GM19463 (cell line): ENCODE measurements at regions not wholly inside any gene's neighbourhood (a gene's known extent, or its start where the extent isn't known, plus 50 kb on each side); places are given as distances from the start of the nearest gene placed in this dataset.
"Not testable (repeated sequence)": the region's sequence is repeated elsewhere in the genome, so short reads cannot be mapped to it uniquely, and the experiment has no call there.

ENCODE experiments used
- ATAC-seq: cut with Tn5 transposase; IDR thresholded peaks from one replicate; pipeline ENCODE4 v1.9.1; 2021; ENCODE audit warnings: mild to moderate bottlenecking, moderate library complexity; ENCODE audit not compliant: unreplicated experiment

DNA sequence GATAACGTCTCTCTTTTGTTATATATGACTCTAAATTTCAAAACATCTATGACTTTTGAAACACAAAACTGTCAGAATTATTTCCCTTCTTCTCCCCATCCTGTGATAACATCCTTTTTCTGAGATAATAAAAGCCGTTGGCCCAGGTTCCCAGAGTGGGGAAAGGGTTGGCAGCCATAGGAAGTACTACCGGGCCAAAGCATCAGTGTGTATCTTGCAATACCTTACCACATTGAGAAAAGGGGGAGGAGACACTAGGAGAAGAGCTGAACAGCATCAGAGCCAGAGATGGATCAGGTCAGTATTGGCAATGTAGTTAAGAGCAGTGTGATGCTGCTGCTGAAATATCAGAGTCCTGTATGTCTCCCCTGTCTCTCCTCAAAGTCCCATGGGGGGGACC, 210.0 kb upstream of the PROK2 start:
- ATAC-seq, result no peak

DNA sequence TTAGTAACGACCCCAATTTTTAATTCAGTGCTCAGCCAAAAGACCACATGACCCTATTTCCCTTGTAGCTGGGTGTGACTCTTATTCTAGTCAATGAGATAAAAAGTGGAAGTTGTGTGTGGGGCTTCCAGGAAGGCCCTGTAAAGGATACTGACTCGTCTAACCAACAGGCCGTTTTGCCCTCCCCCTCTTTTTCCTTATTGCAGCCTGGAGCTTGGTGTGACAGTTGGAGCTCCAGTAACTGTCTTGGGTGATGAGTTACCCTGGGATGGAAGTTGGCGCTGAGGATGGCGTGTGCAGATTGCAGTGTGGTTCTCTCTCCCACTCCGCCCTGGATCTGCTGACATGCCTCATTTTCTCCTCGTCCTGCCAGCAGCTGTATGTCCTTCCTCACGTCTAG, 209.3 kb upstream of the PROK2 start:
- ATAC-seq, result no peak

DNA sequence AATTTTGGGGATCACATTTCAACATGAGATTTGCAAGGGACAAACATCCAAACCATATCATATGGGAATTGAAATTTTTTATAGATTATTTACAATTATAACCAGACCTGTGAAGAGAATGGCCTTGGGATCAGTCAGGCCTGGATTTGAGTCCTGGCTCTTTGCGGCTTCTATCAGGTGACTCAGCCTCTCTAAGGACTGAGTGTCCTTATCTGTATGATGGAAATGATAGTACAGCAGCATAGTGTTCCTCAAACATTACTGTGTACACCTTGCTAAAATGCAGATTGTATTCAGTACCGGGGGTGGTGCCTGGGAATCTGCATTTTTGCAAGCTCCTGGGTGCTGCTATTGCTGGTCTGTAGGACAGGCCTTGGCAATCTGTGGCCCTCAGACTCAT, 206.7 kb upstream of the PROK2 start:
- no peak for ATAC-seq

DNA sequence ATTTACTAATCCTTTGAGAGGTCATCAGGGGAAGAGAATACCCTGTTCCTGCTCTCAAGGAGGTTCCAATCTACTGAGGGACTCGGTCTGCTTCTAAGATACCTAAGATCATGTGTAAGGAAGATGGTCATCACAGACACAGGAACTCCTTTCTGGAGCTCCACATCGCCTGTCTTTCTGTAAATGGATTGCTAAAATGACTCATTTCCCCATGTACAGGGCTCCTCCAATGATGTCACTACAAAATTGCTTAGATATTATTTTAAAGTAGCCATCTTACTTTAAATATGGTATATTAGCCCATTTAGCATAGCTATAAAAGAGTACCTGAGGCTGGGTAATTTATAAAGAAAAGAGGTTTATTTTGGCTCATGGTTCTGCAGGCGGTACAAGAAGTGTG, 206.1 kb upstream of the PROK2 start:
- ATAC-seq, result no peak

DNA sequence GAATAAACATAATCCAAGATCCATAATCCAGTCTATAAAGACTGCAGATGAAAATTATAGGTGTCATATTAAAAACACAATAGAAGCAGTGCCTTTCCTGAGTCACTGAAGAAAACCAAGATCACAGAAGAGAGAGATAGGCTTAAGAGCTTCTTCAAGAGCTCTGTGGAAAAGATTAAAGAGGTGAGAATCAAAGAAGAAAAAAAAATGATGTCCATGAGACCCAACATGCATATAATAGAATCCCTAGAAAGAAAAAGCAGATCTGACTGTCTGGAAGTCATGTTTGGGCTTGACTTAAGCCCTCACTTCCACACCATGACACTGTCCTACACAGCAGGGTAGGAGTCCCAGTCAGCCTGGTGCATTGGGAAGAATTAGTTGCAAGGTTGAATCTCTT, 205.6 kb upstream of the PROK2 start:
- ATAC-seq, result no peak

DNA sequence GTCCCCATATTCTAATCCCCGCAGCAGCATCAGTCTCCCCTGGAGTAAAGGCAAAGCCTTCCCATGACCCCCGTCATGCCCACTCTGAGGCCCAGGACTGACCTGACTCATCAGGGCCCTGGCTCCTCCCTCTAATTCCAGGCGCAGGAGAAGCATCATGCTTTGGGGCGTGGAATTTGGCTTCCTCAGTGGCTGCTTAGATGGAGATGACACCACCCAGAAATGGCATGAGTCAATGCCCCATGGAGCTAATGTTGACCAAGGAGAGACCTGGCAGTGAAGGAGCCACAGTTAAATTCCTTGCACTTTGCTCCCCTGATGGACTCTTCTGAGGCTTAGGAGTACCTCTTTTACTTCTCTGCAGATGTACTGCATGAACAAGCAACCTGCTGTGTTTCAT, 204.2 kb upstream of the PROK2 start:
- ATAC-seq, result no peak

GRCh38 chr3:71987828-71988227, 202.9 kb upstream of the PROK2 start:
- no peak for ATAC-seq

GRCh38 chr3:71987089-71987735, 202.3 kb upstream of the PROK2 start:
- ATAC-seq, result no peak

GRCh38 chr3:71986606-71987005, 201.7 kb upstream of the PROK2 start:
- ATAC-seq, result no peak

DNA sequence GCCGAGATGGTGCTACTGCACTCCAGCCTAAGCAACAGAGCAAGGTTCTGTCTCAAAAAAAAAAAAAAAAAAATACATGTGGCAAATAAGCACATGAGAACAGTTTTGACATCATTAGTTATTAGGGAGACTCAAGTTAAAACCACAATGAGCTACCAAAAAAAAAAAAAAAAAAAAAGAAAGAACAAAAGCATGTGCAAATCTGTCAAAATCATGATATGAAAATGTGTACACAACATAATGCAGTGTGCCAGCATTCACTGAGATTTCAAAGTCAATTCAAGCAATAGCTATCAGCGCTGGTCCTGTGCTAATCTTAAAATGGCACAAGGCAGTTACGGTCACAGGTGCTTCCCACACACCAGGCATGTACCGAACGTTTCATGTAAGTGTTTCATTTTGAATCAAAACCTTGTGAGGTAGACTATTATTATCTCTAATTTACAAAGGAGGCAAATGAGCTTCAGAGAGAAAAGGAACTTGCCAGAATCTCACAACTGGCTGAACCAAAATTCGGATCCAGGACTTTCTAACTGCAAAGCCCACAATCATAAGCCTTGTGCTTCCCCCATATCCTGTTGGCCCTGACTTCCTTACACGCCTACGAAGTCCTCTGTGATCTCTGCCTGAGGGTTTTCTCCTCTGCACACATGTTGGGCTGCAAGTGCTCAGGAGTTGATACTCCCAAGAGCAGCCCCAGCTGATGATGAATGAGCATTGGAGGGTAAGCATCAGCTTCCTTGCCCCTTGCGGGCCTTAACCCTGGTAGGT, 200.1 kb upstream of the PROK2 start:
- peak; percentile 87 for ATAC-seq

- ATAC-seq, result no peak
Measured at GRCh38 chr3:71983694-71984093, 198.7 kb upstream of the PROK2 start.

DNA sequence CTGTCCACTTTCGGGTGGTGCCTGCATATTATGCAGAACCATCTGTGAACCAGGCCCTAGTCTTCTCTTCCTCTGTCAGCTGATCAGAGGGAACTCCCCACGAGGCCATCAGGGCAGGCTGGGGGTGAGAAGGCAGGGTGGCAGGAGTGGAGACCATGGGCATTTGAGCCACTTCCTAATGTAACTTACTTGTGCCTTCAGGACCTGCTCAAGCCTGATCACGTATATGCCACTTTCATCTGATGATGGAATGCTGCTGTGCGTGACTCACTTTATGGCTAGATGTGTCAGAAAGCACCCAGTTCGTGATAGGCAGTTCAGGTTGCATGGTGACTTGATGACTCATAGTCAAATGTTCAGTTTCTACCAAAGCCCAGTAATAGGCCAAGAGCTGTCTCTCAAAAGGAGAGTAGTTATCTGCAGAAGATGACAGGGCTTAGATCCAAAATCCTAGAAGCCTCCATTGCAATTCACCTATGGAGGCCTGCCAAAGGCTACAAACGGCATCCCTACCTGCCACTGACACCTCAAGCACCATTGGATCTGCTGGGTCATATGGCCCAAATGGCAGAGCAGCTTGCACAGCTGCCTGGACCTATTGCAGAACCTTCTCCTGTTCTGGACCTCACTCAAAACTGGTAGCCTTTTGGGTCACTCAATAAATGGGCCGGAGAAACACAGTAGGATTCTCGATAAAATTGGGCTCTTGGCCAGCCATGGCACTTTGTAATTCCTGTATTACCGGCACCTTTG, 197.7 kb upstream of the PROK2 start:
- ATAC-seq, result not testable (repeated sequence)

DNA sequence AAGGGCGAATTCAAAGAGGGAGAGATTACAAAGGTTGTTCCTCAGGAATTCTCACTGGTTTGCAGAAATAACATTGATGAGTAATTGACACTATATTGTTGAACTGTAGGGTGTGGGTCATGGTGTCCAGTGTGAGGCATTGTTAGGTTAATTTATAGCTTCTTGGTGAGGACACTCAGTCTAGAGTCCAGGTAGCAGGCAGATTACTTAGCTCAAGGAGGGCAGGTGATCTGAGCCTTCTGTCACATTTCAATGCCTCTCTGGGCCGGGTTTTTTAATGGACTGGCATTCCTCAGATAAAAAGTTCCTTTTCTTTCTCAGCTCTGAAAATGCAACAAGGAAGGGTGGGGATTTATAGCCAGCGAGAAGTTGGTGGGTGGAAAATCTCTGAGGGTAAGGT, 194.2 kb upstream of the PROK2 start:
- no peak for ATAC-seq

DNA sequence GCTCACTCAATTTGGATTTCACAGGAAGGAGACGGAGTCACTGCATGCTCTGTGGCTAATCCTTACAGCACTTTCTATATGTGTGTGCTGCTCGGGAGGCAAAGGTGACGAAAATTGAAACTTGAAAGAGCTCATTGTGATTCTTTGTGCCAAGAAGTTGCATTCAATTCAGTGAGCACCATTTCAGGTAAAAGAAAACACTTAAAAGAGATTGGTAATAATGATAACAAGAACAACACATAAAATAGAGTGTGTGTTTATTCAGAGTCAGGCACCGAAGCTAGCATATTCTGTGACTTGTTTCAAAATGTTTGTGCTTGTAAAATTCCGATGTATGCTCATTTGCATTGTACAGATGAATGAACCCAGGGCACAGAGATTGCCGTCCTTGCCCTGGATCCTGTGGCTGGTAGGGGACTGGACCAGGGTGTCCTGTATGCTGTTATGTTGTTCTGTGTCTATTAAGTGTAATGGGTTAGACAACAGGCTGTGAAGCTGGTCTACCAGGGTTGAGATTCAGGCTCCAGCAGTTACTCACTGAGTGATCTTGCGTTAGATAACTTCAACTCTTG, 193.3 kb upstream of the PROK2 start:
- peak; percentile 84 for ATAC-seq

DNA sequence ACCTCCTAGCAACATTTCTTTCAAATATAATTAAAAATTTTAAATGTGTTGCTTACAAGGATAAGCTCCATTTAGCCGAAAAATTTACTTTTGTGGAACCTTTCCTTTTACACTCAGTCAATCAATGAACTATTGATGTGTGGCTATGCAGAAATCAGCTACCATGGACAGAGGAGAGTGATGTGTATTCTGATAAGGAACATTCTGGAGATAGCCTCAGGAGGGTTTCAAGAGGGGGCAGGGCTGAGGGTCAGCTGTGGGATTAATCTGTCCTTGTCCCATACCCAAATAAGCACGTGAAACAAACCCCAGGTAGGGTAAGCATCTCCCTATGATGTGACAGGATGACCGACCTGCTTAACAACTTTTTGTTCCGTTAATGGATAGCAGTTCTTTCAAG, 192.6 kb upstream of the PROK2 start:
- no peak for ATAC-seq

GRCh38 chr3:71975573-71975972, 190.6 kb upstream of the PROK2 start:
- no peak for ATAC-seq

GRCh38 chr3:71974786-71975185, 189.8 kb upstream of the PROK2 start:
- no peak for ATAC-seq

GRCh38 chr3:71973274-71974030, 188.5 kb upstream of the PROK2 start:
- ATAC-seq, result no peak

GRCh38 chr3:71972031-71972430, 187.1 kb upstream of the PROK2 start:
- no peak for ATAC-seq

GRCh38 chr3:71968544-71968943, 183.6 kb upstream of the PROK2 start:
- no peak for ATAC-seq

- ATAC-seq, result no peak
Measured at GRCh38 chr3:71966185-71966584, 181.2 kb upstream of the PROK2 start.
